DMS114 treated with DMSO at 0.1 percent for 48 hours (cell line): ENCODE measurements at regions not wholly inside any gene's neighbourhood (a gene's known extent, or its start where the extent isn't known, plus 50 kb on each side); places are given as distances from the start of the nearest gene placed in this dataset.

ENCODE experiments used
- DNase-seq: peaks from one replicate; lab custom pipeline; 2025; ENCODE audit not compliant: unreplicated experiment; lab: John Stamatoyannopoulos, UW

GRCh38 chr6:164842085-164842484, 467.3 kb downstream of the C6orf118 start:
- no peak for DNase-seq

GRCh38 chr6:164838068-164838615, 471.3 kb downstream of the C6orf118 start:
- no peak for DNase-seq

GRCh38 chr6:164836486-164836885, 472.9 kb downstream of the C6orf118 start:
- DNase-seq = no peak

GRCh38 chr6:164832410-164832809, 477.0 kb downstream of the C6orf118 start:
- no peak for DNase-seq

- no peak for DNase-seq
Measured at GRCh38 chr6:164827537-164827936, 481.9 kb downstream of the C6orf118 start.

- no peak for DNase-seq
Measured at GRCh38 chr6:164826831-164827468, 482.5 kb downstream of the C6orf118 start.

GRCh38 chr6:164825386-164825785, 484.0 kb downstream of the C6orf118 start:
- no peak for DNase-seq

- no peak for DNase-seq
Measured at GRCh38 chr6:164817662-164818061, 491.7 kb downstream of the C6orf118 start.

GRCh38 chr6:164812706-164813105, 496.7 kb downstream of the C6orf118 start:
- no peak for DNase-seq

GRCh38 chr6:164807125-164807524, 502.3 kb downstream of the C6orf118 start:
- no peak for DNase-seq

GRCh38 chr6:164795056-164795815, 514.2 kb downstream of the C6orf118 start:
- no peak for DNase-seq

- DNase-seq = no peak
Measured at GRCh38 chr6:164792666-164793065, 516.7 kb downstream of the C6orf118 start.

GRCh38 chr6:164791498-164791897, 517.9 kb downstream of the C6orf118 start:
- DNase-seq = no peak

GRCh38 chr6:164763788-164764187, 545.6 kb downstream of the C6orf118 start:
- no peak for DNase-seq

GRCh38 chr6:164757451-164757850, 552.0 kb downstream of the C6orf118 start:
- no peak for DNase-seq

- no peak for DNase-seq
Measured at GRCh38 chr6:164756723-164757122, 552.7 kb downstream of the C6orf118 start.

GRCh38 chr6:164756142-164756541, 553.3 kb downstream of the C6orf118 start:
- no peak for DNase-seq

GRCh38 chr6:164753517-164753916, 555.9 kb downstream of the C6orf118 start:
- no peak for DNase-seq

- no peak for DNase-seq
Measured at GRCh38 chr6:164751395-164751794, 558.0 kb downstream of the C6orf118 start.

- no peak for DNase-seq
Measured at GRCh38 chr6:164750128-164750527, 559.3 kb downstream of the C6orf118 start.

- DNase-seq = no peak
Measured at GRCh38 chr6:164749221-164750064, 560.0 kb downstream of the C6orf118 start.
